ENCODE measurements at regions not wholly inside any gene's neighbourhood (a gene's known extent, or its start where the extent isn't known, plus 50 kb on each side); places are given as distances from the start of the nearest gene placed in this dataset.
"Not testable (repeated sequence)": the region's sequence is repeated elsewhere in the genome, so short reads cannot be mapped to it uniquely, and the experiment has no call there.

- no peak overlapping the region for H3K4me3 ChIP-seq (ENCODE audit: low read depth, low read length)
- DNase-seq (ENCODE audit: low read depth) = no peak
Observed at GRCh38 chr2:192952245-192952644, 757.5 kb upstream of the TMEFF2 start.

DNA sequence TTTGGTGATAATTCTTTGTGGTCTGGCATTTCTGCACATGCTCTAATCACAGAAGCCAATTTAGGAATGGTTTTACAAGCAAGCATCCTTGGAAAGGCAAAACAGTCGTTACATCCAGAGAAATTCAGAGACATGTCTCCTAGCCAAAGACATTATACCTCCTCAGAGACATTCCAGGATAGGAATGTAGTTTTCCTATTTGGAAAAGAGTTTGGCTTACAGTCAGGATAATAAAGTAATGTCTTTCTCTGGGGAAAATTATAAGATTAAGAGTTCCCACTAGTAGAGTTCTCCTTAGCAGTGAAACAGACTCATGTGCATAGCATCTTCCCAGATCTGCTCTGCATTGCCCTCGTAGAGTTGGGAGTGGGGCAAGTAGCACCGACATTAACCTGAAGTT, 753.6 kb upstream of the TMEFF2 start:
- DNase-seq (ENCODE audit: low read depth) = no peak
- no peak overlapping the region for H3K4me3 ChIP-seq (ENCODE audit: low read depth, low read length)

GRCh38 chr2:192947352-192947751, 752.6 kb upstream of the TMEFF2 start:
- no peak overlapping the region for H3K4me3 ChIP-seq (ENCODE audit: low read depth, low read length)
- no peak for DNase-seq (ENCODE audit: low read depth)

GRCh38 chr2:192940767-192941166, 746.0 kb upstream of the TMEFF2 start:
- no peak for DNase-seq (ENCODE audit: low read depth)

GRCh38 chr2:192932376-192932775, 737.6 kb upstream of the TMEFF2 start:
- DNase-seq (ENCODE audit: low read depth) = no peak
- no peak overlapping the region for H3K4me3 ChIP-seq (ENCODE audit: low read depth, low read length)

More at GRCh38 chr2:192940767-192941166, 746.0 kb upstream of the TMEFF2 start:
- no peak overlapping the region for H3K4me3 ChIP-seq (ENCODE audit: low read depth, low read length)

DNA sequence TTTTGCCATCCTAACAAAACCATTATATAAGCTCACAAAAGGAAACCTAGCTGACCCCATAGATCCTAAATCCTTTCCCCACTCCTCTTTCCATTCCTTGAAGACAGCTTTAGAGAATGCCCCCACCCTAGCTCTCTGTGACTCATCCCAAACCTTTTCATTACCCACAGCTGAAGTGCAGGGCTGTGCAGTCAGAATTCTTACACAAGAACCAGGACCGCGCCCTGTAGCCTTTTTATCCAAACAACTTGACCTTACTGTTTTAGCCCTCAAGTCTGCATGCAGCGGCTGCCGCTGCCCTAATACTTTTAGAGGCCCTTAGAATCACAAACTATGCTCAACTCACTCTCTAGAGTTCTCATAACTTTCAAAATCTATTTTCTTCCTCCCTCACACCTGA, 726.9 kb upstream of the TMEFF2 start:
- H3K4me3 ChIP-seq (ENCODE audit: low read depth, low read length); DNase-seq (ENCODE audit: low read depth): not testable (repeated sequence)

- DNase-seq (ENCODE audit: low read depth) = no peak
- H3K4me3 ChIP-seq (ENCODE audit: low read depth, low read length) = no peak overlapping the region
Observed at GRCh38 chr2:192901446-192901845, 706.7 kb upstream of the TMEFF2 start.

DNA sequence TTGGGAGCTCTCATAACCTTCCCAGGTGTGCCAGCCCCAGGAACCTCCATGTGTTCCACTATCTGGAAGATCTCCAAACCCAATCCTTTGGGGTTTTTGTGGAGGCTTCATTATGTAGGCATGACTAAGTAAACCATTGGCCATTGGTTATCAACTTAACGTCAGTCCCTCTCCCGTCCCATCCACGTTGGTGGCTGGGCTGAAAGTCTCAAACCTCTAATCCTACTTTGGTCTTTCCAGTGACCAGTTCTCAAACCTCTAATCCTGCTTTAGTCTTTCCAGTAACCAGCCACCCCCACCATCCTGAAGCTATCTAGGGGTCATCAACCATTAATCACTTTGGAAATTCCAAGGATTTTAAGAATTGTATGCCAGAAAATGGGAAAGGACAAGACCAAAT, 704.7 kb upstream of the TMEFF2 start:
- no peak overlapping the region for H3K4me3 ChIP-seq (ENCODE audit: low read depth, low read length)
- DNase-seq (ENCODE audit: low read depth) = no peak

DNA sequence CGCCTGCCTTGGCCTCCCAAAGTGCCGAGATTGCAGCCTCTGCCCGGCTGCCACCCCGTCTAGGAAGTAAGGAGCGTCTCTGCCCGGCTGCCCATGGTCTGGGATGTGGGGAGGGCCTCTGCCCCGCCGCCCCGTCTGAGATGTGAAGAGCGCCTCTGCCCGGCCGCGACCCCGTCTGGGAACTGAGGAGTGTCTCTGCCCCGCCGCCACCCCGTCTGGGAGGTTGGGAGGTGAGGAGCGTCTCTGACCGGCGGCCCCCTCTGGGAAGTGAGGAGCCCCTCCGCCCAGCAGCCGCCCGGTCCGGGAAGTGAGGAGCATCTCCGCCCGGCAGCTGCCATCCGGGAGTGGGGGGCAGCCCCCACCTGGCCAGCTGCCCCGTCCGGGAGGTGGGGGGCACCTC, 699.2 kb upstream of the TMEFF2 start:
- not testable (repeated sequence) for H3K4me3 ChIP-seq (ENCODE audit: low read depth, low read length); DNase-seq (ENCODE audit: low read depth)

DNA sequence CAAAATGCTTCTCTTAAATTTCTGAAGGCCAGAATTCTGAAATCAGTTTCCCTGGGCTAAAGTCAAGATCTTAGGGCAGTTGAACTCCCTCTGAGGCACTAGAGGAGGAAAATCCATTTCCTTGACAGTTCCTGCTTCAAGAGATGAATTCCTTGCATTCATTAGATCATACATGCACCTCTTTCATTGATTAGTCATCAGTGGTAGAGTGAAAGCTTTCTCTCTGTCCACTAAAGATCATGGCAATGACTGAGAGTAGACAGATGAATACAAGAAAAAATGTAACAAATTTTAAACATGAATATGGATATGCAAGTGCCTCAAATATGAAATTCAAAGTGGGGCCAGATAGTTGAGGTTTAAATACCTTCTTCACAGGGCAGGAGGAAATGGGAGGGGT, 693.4 kb upstream of the TMEFF2 start:
- H3K4me3 ChIP-seq (ENCODE audit: low read depth, low read length) = no peak overlapping the region
- no peak for DNase-seq (ENCODE audit: low read depth)

DNA sequence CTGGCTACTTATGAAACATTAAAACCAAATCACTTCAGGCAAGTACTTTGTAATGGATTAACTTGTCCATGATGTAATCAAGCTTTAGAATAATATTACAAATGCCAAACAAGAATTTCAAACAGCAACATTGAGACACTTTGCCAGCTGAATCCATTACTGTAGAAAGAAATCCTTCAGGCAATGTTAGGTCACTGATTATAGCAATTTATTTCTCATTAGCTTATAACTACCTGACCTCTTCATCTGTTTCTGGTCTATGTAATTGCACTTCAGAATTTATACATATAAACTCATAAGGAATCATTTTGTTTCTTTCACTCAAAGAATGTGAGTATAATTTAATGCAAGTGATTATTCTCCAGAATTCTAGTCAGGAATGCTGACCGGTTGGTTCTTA, 692.6 kb upstream of the TMEFF2 start:
- DNase-seq (ENCODE audit: low read depth) = no peak
- no peak overlapping the region for H3K4me3 ChIP-seq (ENCODE audit: low read depth, low read length)

DNA sequence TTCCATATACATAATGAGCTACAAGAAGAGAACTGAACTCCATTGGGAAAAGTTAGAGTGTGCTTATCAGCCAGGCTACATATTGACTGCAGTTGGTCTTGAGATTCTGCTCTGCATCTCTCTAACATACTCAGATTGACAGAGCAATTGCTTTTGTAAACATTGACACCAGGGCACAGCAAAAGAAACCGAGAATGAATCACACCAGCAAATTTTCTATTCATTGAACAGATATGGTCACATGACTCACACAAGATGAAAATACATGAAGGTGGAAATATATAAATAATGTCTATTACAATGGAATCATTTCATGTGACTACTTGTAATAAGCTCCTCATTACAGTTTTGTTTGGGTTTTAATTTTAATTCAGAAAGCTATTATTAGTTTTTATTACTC, 691.9 kb upstream of the TMEFF2 start:
- no peak overlapping the region for H3K4me3 ChIP-seq (ENCODE audit: low read depth, low read length)
- no peak for DNase-seq (ENCODE audit: low read depth)

GRCh38 chr2:192885569-192886160, 690.9 kb upstream of the TMEFF2 start:
- no peak for DNase-seq (ENCODE audit: low read depth)
- no peak overlapping the region for H3K4me3 ChIP-seq (ENCODE audit: low read depth, low read length)

- DNase-seq (ENCODE audit: low read depth) = no peak
- no peak overlapping the region for H3K4me3 ChIP-seq (ENCODE audit: low read depth, low read length)
Observed at GRCh38 chr2:192877159-192877558, 682.4 kb upstream of the TMEFF2 start.

- H3K4me3 ChIP-seq (ENCODE audit: low read depth, low read length) = no peak overlapping the region
- DNase-seq (ENCODE audit: low read depth) = no peak
Observed at GRCh38 chr2:192876698-192877097, 682.0 kb upstream of the TMEFF2 start.

DNA sequence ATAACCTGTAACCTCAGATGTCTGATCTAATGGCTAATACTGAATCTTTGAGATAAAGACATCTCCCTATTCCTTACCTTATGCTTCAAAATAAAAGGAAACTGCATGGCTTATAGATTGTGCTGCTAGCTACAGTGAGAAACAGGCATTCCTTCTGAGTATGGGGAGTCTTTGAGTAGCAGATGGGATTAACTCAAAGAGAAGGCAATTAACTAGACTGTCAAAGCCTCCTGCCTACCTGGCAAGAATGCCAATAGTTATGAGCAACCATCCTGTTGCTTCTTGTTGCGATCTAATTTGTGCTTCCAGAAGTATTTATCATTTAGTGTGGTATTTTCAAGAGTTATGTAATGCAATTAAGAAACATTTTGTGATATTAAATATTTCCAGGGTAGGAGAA, 660.0 kb upstream of the TMEFF2 start:
- DNase-seq (ENCODE audit: low read depth) = no peak
- no peak overlapping the region for H3K4me3 ChIP-seq (ENCODE audit: low read depth, low read length)

- DNase-seq (ENCODE audit: low read depth) = no peak
- H3K4me3 ChIP-seq (ENCODE audit: low read depth, low read length) = no peak overlapping the region
Observed at GRCh38 chr2:192854031-192854430, 659.3 kb upstream of the TMEFF2 start.

- H3K4me3 ChIP-seq (ENCODE audit: low read depth, low read length) = no peak overlapping the region
- no peak for DNase-seq (ENCODE audit: low read depth)
Observed at GRCh38 chr2:192828947-192829346, 634.2 kb upstream of the TMEFF2 start.

DNA sequence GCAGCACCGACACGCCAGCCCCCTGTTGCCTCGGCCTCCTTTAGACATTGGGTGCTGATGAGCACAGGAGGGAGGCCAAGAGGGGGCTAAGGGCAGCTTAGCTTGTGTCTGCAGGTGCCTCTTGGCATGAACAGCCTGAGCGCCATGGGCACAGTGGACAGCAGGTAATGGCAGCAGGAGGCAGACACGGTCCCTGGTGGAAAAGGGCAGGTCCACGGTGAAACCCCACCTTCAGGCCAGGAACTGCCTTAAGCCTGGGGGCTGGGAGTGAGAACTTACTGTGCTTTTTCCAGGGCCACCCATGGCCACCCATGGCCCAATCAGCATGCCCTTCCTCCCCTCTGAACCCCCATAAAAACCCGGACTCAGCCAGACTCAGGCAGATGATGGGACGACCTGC, 633.4 kb upstream of the TMEFF2 start:
- no peak overlapping the region for H3K4me3 ChIP-seq (ENCODE audit: low read depth, low read length)
- DNase-seq (ENCODE audit: low read depth) = no peak

DNA sequence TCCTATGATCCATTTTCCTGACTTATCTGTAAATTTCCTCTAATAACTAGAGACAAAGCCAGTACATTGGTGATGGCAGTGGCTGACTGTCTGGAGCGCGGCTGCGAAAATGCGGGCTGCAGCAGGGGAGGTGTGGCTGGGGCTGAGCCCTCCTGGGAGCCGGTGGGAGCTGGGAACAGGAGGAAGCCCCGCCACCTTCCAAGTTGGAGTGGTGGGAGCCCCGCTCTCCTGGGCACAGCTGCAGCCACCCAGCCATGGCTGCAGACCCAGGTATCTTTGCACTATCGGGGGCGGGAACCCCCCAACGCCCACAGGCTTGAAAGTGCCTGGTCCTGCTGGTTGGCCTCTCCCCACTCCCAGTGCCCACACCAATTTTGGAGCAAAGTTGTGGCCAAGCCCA, 633.0 kb upstream of the TMEFF2 start:
- DNase-seq (ENCODE audit: low read depth) = no peak
- no peak overlapping the region for H3K4me3 ChIP-seq (ENCODE audit: low read depth, low read length)

- no peak for DNase-seq (ENCODE audit: low read depth)
- H3K4me3 ChIP-seq (ENCODE audit: low read depth, low read length) = no peak overlapping the region
Observed at GRCh38 chr2:192814376-192814775, 619.6 kb upstream of the TMEFF2 start.

DNA sequence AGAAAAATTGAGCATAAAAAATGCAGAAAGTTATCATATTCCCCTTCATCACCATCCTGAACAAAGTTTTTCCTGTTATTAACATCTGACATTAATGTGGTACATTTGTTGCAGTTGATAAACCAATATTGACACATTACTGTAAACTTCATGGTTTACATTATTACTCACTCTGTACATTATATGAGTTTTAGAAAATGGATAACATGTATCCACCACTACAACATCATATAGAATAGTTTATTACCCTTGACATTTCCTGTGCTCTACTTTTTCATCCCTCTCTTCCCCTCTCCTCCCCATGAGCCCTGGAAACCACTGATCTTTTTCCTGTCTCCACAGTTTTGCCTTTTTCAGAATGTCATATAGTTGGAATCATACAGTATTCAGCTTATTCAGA, 618.6 kb upstream of the TMEFF2 start:
- DNase-seq (ENCODE audit: low read depth) = no peak
- H3K4me3 ChIP-seq (ENCODE audit: low read depth, low read length) = no peak overlapping the region

Measured in skeletal muscle cell (primary cell).